Nephron progenitor cell (in vitro differentiated cells): ENCODE measurements at regions not wholly inside any gene's neighbourhood (a gene's known extent, or its start where the extent isn't known, plus 50 kb on each side); places are given as distances from the start of the nearest gene placed in this dataset.

Experiments used
- DNase-seq: peaks from one replicate; pipeline ENCODE4 v3.0.0; 2021
- H3K27ac Mint-ChIP-seq: 2 replicates; pipeline ENCODE4 v1.8.0; 2021; ENCODE audit warnings: mild to moderate bottlenecking, moderate library complexity, mixed read lengths
- H3K27me3 Mint-ChIP-seq: 2 replicates; pipeline ENCODE4 v1.8.0; 2021; ENCODE audit warnings: mild to moderate bottlenecking, low read depth, mixed read lengths; ENCODE audit not compliant: poor library complexity
- H3K36me3 Mint-ChIP-seq: 2 replicates; pipeline ENCODE4 v1.8.0; 2021; ENCODE audit warnings: low read depth, mixed read lengths
- H3K4me1 Mint-ChIP-seq: 2 replicates; pipeline ENCODE4 v1.8.0; 2021; ENCODE audit warnings: mixed read lengths
- H3K4me3 Mint-ChIP-seq: 2 replicates; pipeline ENCODE4 v1.8.0; 2021; ENCODE audit warnings: mild to moderate bottlenecking, moderate library complexity, mixed read lengths
- H3K9me3 Mint-ChIP-seq: 2 replicates; pipeline ENCODE4 v1.8.0; 2021; ENCODE audit warnings: mild to moderate bottlenecking, moderate library complexity, mixed read lengths
- TF ChIP-seq, protein P1 (sequence below): fragments of 200-600 bp; sonication (generic); IDR thresholded peaks from 2 replicates; pipeline ENCODE4 v1.5.0; 2021; ENCODE audit warnings: antibody characterized with exemption

DNA sequence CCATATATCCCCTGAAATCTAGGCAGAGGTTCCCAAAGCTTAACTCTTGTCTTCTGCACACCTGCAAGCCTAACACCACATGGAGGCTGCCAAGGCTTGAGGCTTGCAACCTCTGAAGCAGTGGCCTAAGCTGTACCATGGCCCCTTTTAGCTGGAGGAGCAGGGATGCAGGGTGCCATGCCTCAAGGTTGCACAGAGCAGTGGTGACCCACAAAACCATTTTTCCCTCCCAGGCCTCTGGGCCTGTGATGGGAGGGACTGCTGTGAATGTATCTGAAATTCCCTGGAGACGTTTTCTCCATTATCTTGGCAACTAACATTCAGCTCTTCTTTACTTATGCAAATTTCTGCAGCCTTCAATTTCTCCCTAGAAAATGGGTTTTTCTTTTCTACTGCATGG is 210.0 kb upstream of the KITLG start:
- no peak overlapping the region for H3K27ac Mint-ChIP-seq
- TF ChIP-seq, protein P1, sequence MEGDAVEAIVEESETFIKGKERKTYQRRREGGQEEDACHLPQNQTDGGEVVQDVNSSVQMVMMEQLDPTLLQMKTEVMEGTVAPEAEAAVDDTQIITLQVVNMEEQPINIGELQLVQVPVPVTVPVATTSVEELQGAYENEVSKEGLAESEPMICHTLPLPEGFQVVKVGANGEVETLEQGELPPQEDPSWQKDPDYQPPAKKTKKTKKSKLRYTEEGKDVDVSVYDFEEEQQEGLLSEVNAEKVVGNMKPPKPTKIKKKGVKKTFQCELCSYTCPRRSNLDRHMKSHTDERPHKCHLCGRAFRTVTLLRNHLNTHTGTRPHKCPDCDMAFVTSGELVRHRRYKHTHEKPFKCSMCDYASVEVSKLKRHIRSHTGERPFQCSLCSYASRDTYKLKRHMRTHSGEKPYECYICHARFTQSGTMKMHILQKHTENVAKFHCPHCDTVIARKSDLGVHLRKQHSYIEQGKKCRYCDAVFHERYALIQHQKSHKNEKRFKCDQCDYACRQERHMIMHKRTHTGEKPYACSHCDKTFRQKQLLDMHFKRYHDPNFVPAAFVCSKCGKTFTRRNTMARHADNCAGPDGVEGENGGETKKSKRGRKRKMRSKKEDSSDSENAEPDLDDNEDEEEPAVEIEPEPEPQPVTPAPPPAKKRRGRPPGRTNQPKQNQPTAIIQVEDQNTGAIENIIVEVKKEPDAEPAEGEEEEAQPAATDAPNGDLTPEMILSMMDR, result no peak
- no peaks in the 10 kb centered on the region for H3K4me1 Mint-ChIP-seq
- no peaks in the 10 kb centered on the region for H3K36me3 Mint-ChIP-seq
- no peak overlapping the region for H3K4me3 Mint-ChIP-seq
- no peaks in the 10 kb centered on the region for H3K27me3 Mint-ChIP-seq
- DNase-seq, result no peak
- peaks cover 20% of the 10 kb centered on the region for H3K9me3 Mint-ChIP-seq

DNA sequence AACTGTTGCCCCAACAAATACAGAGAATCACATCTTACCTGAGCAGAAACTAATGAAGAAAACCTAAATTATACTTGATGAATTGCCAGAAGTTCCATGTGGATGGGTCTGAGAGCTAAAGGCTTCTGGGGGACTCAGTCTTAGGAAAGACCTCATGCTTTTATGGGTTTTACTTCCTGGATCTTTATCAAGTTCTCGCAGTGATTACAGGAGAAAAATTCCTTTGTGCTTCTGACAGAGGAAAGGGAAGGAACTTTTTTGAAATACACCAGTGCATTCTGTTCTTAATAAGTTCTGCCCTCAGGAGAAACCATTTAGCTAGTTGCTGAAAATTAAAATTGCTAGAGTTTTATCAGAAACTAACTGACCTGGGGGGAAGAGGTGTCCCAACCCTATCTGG is 203.9 kb upstream of the KITLG start:
- TF ChIP-seq, protein P1, result no peak
- no peak overlapping the region for H3K27ac Mint-ChIP-seq
- no peaks in the 10 kb centered on the region for H3K36me3 Mint-ChIP-seq
- peaks cover 2% of the 10 kb centered on the region for H3K9me3 Mint-ChIP-seq
- no peaks in the 10 kb centered on the region for H3K4me1 Mint-ChIP-seq
- H3K4me3 Mint-ChIP-seq, result no peak overlapping the region
- no peaks in the 10 kb centered on the region for H3K27me3 Mint-ChIP-seq
- no peak for DNase-seq

DNA sequence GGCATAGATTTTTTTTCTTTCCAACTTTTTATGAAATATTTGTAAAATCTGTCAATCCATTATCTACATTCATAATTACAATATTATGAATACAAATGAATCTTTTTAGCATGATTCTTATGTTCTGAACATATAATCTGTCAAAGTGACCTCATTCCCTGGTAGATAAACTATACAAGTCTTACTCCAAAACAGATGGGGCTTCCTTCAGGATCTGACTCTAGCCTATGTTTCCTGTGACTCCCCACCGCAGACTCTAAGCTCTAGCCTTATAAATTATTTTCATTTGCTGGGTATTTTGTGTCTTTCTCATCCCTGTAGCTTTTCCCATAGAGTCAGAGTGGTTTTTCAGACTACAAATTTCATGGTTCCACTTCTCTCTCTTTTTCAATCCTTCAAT is 202.1 kb upstream of the KITLG start:
- no peaks in the 10 kb centered on the region for H3K9me3 Mint-ChIP-seq
- H3K4me3 Mint-ChIP-seq, result no peak overlapping the region
- peaks cover 3% of the 10 kb centered on the region for H3K27me3 Mint-ChIP-seq
- H3K4me1 Mint-ChIP-seq, result no peaks in the 10 kb centered on the region
- no peaks in the 10 kb centered on the region for H3K36me3 Mint-ChIP-seq
- no peak overlapping the region for H3K27ac Mint-ChIP-seq
- TF ChIP-seq, protein P1, result no peak
- no peak for DNase-seq

- DNase-seq, result no peak
- Mint-ChIP-seq H3K36me3 (no peaks in the 10 kb centered on the region), H3K4me1 (no peaks in the 10 kb centered on the region), H3K27me3 (peaks cover 3% of the 10 kb centered on the region), H3K9me3 (no peaks in the 10 kb centered on the region), H3K27ac (no peak overlapping the region), H3K4me3 (no peak overlapping the region)
- TF ChIP-seq, protein P1, result no peak
Measured at GRCh38 chr12:88781909-88782308, 201.6 kb upstream of the KITLG start.

GRCh38 chr12:88778064-88778463 is 197.8 kb upstream of the KITLG start:
- no peaks in the 10 kb centered on the region for H3K9me3 Mint-ChIP-seq
- H3K36me3 Mint-ChIP-seq, result no peaks in the 10 kb centered on the region
- DNase-seq, result no peak
- H3K27me3 Mint-ChIP-seq, result peaks cover 3% of the 10 kb centered on the region
- TF ChIP-seq, protein P1, result no peak
- no peak overlapping the region for H3K27ac Mint-ChIP-seq
- H3K4me3 Mint-ChIP-seq, result no peak overlapping the region
- no peaks in the 10 kb centered on the region for H3K4me1 Mint-ChIP-seq

- TF ChIP-seq, protein P1, result no peak
- Mint-ChIP-seq H3K9me3 (no peaks in the 10 kb centered on the region), H3K27me3 (peaks cover 3% of the 10 kb centered on the region), H3K27ac (no peak overlapping the region), H3K4me1 (no peaks in the 10 kb centered on the region), H3K4me3 (no peak overlapping the region), H3K36me3 (no peaks in the 10 kb centered on the region)
- DNase-seq, result no peak
Measured at GRCh38 chr12:88775742-88776151, 195.5 kb upstream of the KITLG start.
